ENCODE measurements at regions not wholly inside any gene's neighbourhood (a gene's known extent, or its start where the extent isn't known, plus 50 kb on each side); places are given as distances from the start of the nearest gene placed in this dataset.

- peak; percentile 74; the same call in 1 of the 2 replicates for TF ChIP-seq ZBTB34 (CRISPR knock-in tag; IDR thresholded peaks at IDR 0.05)
Measured at GRCh38 chr2:120552800-120553481, 182.7 kb upstream of the GLI2 start (continued).

GRCh38 chr2:120554625-120555032 lies 181.0 kb upstream of the GLI2 start:
- no peak overlapping the region; a peak in 1 of 6 replicates for H3K4me3 ChIP-seq (replicated peaks in 1 of 3; ENCODE audit: insufficient read depth in 1 of 3, low read depth in 2 of 3, low read length in 3 of 3)
- no peaks in the 10 kb centered on the region for H3K79me2 ChIP-seq (ENCODE audit: insufficient read depth, low read length)
- no peaks in the 10 kb centered on the region for H3K9me3 ChIP-seq (ENCODE audit: low read length)
- DNase-seq (ENCODE audit: low spot score) (peak; percentile 85), FAIRE-seq (peak; percentile 70), ATAC-seq (peak; percentile 61)
- intact Hi-C loops (cut with micrococcal nuclease; ENCODE audit: unreplicated experiment): loop anchor here (1.0 to 5.0 kb wide), 6 partner anchors 10 to 157 kb away; no protein-coding TSS in a partner anchor
- H3K4me1 ChIP-seq (ENCODE audit: insufficient read depth, low read length): peaks cover 85% of the 10 kb centered on the region
- CTCF ChIA-PET (ENCODE audit: low intra/inter-chr PET ratio, low total read pairs): interaction anchor here (0.6 kb wide), 1 partner anchor 210 kb away, joined by 3 read pairs; no protein-coding TSS in a partner anchor
- H2AFZ ChIP-seq (ENCODE audit: low read length): no peak overlapping the region
- no peak overlapping the region for H3K9ac ChIP-seq (ENCODE audit: insufficient read depth, low read depth, low read length)
- no peaks in the 10 kb centered on the region for H4K20me1 ChIP-seq (ENCODE audit: insufficient read depth, low read length)
- H3K27ac ChIP-seq (ENCODE audit: extremely low read length, insufficient read depth, low read length): peak overlapping the region; percentile 6
- H3K4me2 ChIP-seq (ENCODE audit: low read depth, low read length): peak overlapping the region; percentile 67
- peaks cover 9 to 33% of the 10 kb centered on the region in 2 experiments; a peak in 4 of 5 replicates for H3K27me3 ChIP-seq (ENCODE audit: control insufficient read depth in 1 of 2, insufficient read depth in 2 of 2, low read length in 2 of 2)
- POLR2A ChIA-PET: interaction anchor here (0.7 to 6.3 kb wide), 5 partner anchors 12 to 207 kb away, joined by 3 to 105 read pairs (median 4); no protein-coding TSS in a partner anchor
- no TSS peak for BruUV-seq (replicated peaks)
- in situ Hi-C loops (cut with HindIII; ENCODE audit: extremely low pct_ligation_motif_present, low pct_unique_long_range_greater_than_20kb): loop anchor here (5.0 to 10.0 kb wide), 3 partner anchors 37 to 212 kb away; no protein-coding TSS in a partner anchor
- no peaks in the 10 kb centered on the region for H3K36me3 ChIP-seq (replicated peaks in 1 of 2; ENCODE audit: control insufficient read depth in 1 of 2, insufficient read depth in 2 of 2, low read length in 2 of 2)
- TF ChIP-seq ZNF281 (CRISPR knock-in tag; IDR thresholded peaks at IDR 0.05; ENCODE audit: borderline replicate concordance) (0 out of 2 replicates have a peak, but pooled peaks have one; percentile 23), ZNF263 (CRISPR knock-in tag; IDR thresholded peaks at IDR 0.05) (peak; percentile 95), NFAT5 (CRISPR knock-in tag; IDR thresholded peaks at IDR 0.05) (no peak), ZBTB4 (CRISPR knock-in tag; IDR thresholded peaks at IDR 0.05; ENCODE audit: borderline replicate concordance) (no peak), TBX3 (IDR thresholded peaks at IDR 0.05; ENCODE audit: borderline replicate concordance) (peak; percentile 25; the same call in 1 of the 2 replicates), ZKSCAN1 (IDR thresholded peaks at IDR 0.05; ENCODE audit: low read length) (peak; percentile 52; the same call in 1 of the 2 replicates)
